ENCODE measurements at regions not wholly inside any gene's neighbourhood (a gene's known extent, or its start where the extent isn't known, plus 50 kb on each side); places are given as distances from the start of the nearest gene placed in this dataset.

- no peaks in the 10 kb centered on the region for H3K27me3 ChIP-seq (ENCODE audit: insufficient read depth, low read length)
- H3K27ac ChIP-seq (ENCODE audit: low read depth, low read length): no peak overlapping the region
- H3K4me3 ChIP-seq (replicated peaks in 1 of 2; ENCODE audit: low read depth in 1 of 2, low read length in 2 of 2): no peak overlapping the region
- no peak overlapping the region for H3K4me2 ChIP-seq (ENCODE audit: low read length)
- no peaks in the 10 kb centered on the region for H3K36me3 ChIP-seq (ENCODE audit: control insufficient read depth in 1 of 2, insufficient read depth in 2 of 2, low read length in 2 of 2)
- no peaks in the 10 kb centered on the region for H3K9me2 ChIP-seq (ENCODE audit: insufficient read depth)
- ChIA-PET RAD21 (ENCODE audit: low non-redundant PET in 1 of 2, low total read pairs in 2 of 2, uncharacterized antibody in 2 of 2, unreplicated experiment in 2 of 2) (no interaction called here), POLR2A (no interaction called here), CTCF (no interaction called here)
- H3K9ac ChIP-seq (ENCODE audit: low read length): no peak overlapping the region
- TF ChIP-seq, protein P1, sequence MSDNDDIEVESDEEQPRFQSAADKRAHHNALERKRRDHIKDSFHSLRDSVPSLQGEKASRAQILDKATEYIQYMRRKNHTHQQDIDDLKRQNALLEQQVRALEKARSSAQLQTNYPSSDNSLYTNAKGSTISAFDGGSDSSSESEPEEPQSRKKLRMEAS (IDR thresholded peaks at IDR 0.05): no peak
- TF ChIP-seq REST (IDR thresholded peaks at IDR 0.05; ENCODE audit: low read depth) (no peak), CBX3 (IDR thresholded peaks at IDR 0.05; ENCODE audit: low read depth) (no peak), ZFX (IDR thresholded peaks at IDR 0.05) (no peak), YY1 (IDR thresholded peaks at IDR 0.05; ENCODE audit: extremely low read depth, insufficient replicate concordance, low read depth, low read length) (no peak), POLR2AphosphoS5 (IDR thresholded peaks at IDR 0.05; ENCODE audit: low read depth, low read length) (no peak), RAD21 (IDR thresholded peaks at IDR 0.05; ENCODE audit: low read depth) (no peak), EZH2 (IDR thresholded peaks at IDR 0.05) (no peak), SIN3A (IDR thresholded peaks at IDR 0.05; ENCODE audit: low read depth) (no peak), ELF1 (IDR thresholded peaks at IDR 0.05; ENCODE audit: borderline replicate concordance, low read depth) (no peak), ZNF274 (IDR thresholded peaks at IDR 0.05; ENCODE audit: low read depth, low read length) (no peak), EGR1 (IDR thresholded peaks at IDR 0.05; ENCODE audit: low read depth) (no peak), SRF (IDR thresholded peaks at IDR 0.05; ENCODE audit: low read depth) (no peak), EZH2phosphoT487 (IDR thresholded peaks at IDR 0.05; ENCODE audit: borderline replicate concordance) (no peak), FOSL1 (IDR thresholded peaks at IDR 0.05; ENCODE audit: low read depth) (no peak), CEBPB (IDR thresholded peaks at IDR 0.05; ENCODE audit: low read depth) (no peak), ATF3 (IDR thresholded peaks at IDR 0.05) (no peak), JUND (IDR thresholded peaks at IDR 0.05) (no peak)
- TF ChIP-seq, protein P2, sequence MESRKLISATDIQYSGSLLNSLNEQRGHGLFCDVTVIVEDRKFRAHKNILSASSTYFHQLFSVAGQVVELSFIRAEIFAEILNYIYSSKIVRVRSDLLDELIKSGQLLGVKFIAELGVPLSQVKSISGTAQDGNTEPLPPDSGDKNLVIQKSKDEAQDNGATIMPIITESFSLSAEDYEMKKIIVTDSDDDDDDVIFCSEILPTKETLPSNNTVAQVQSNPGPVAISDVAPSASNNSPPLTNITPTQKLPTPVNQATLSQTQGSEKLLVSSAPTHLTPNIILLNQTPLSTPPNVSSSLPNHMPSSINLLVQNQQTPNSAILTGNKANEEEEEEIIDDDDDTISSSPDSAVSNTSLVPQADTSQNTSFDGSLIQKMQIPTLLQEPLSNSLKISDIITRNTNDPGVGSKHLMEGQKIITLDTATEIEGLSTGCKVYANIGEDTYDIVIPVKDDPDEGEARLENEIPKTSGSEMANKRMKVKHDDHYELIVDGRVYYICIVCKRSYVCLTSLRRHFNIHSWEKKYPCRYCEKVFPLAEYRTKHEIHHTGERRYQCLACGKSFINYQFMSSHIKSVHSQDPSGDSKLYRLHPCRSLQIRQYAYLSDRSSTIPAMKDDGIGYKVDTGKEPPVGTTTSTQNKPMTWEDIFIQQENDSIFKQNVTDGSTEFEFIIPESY (IDR thresholded peaks at IDR 0.05; ENCODE audit: extremely low read depth, insufficient replicate concordance, low read length): no peak
- TF ChIP-seq, protein P3, sequence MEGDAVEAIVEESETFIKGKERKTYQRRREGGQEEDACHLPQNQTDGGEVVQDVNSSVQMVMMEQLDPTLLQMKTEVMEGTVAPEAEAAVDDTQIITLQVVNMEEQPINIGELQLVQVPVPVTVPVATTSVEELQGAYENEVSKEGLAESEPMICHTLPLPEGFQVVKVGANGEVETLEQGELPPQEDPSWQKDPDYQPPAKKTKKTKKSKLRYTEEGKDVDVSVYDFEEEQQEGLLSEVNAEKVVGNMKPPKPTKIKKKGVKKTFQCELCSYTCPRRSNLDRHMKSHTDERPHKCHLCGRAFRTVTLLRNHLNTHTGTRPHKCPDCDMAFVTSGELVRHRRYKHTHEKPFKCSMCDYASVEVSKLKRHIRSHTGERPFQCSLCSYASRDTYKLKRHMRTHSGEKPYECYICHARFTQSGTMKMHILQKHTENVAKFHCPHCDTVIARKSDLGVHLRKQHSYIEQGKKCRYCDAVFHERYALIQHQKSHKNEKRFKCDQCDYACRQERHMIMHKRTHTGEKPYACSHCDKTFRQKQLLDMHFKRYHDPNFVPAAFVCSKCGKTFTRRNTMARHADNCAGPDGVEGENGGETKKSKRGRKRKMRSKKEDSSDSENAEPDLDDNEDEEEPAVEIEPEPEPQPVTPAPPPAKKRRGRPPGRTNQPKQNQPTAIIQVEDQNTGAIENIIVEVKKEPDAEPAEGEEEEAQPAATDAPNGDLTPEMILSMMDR (IDR thresholded peaks at IDR 0.05 in 2 of 3, conservative IDR thresholded peaks at IDR 0.05 in 1 of 3; ENCODE audit: borderline replicate concordance in 1 of 3, insufficient read depth in 1 of 3, low read depth in 2 of 3, low read length in 2 of 3): no peak
- no TSS peak for BruUV-seq (replicated peaks)
- no peaks in the 10 kb centered on the region; a peak in 1 of 4 replicates for H3K4me1 ChIP-seq (ENCODE audit: control insufficient read depth in 1 of 2, insufficient read depth in 2 of 2, low read length in 2 of 2)
- no peaks in the 10 kb centered on the region for H3K9me3 ChIP-seq (ENCODE audit: control insufficient read depth in 1 of 2, insufficient read depth in 1 of 2, low read depth in 1 of 2, low read length in 2 of 2)
- no peaks in the 10 kb centered on the region for H4K20me1 ChIP-seq (ENCODE audit: insufficient read depth)
- DNase-seq (ENCODE audit: low read depth, low spot score) (no peak), ATAC-seq (no peak)
- no peak overlapping the region for H2AFZ ChIP-seq (ENCODE audit: low read depth, low read length, poor library complexity, severe bottlenecking)
- intact Hi-C loops (cut with micrococcal nuclease): no loop called here
- no peaks in the 10 kb centered on the region for H3K79me2 ChIP-seq (ENCODE audit: insufficient read depth, low read length)
These were observed 65.8 kb upstream of the MSN start for GRCh38 chrX:65601530-65602220.
